HG03342 (cell line): ENCODE measurements at regions not wholly inside any gene's neighbourhood (a gene's known extent, or its start where the extent isn't known, plus 50 kb on each side); places are given as distances from the start of the nearest gene placed in this dataset.
"Not testable (repeated sequence)": the region's sequence is repeated elsewhere in the genome, so short reads cannot be mapped to it uniquely, and the experiment has no call there.

ENCODE experiments used
- ATAC-seq: cut with Tn5 transposase; IDR thresholded peaks from one replicate; pipeline ENCODE4 v1.9.1; 2021; ENCODE audit warnings: mild to moderate bottlenecking, moderate library complexity; ENCODE audit not compliant: unreplicated experiment

DNA sequence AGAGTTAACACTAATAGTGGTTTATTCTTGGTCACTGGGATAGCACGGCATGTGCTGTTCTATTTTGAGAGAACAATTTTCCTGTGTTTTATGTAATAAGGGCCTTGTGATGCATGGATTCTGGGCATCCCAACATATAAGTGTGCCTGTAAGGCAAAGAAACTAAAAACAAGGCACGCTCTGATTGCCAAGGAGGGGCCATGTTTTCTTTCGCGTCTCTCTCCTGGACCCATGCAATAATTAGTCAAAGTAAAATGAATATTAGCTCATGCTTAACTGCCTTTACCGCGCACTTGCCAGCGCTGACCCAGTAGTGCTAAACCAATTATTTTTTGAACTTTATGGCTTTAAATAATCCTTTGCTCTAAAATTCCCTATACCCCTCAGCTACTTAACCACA, 140.9 kb downstream of the PSAT1 start:
- no peak for ATAC-seq

DNA sequence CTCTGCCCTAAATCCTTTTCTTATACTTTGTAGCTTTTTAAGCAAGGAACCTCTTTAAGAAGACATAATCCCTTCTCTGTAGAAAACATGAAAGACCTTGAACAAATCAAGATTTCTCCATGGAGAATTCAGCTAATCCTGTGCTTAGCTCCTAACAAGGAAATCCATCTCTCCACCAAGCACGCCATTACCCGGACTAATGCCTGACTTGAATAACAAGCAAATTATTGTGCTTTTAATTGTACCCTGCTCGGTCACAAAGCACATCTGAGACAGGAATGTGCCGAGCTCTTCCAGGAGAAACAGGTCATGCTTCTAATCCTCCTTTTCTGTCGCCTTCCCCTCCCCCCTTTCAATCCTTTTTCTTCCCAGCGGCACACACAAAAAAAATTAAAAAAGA, 141.3 kb downstream of the PSAT1 start:
- no peak for ATAC-seq

GRCh38 chr9:78438780-78439179, 141.9 kb downstream of the PSAT1 start:
- ATAC-seq: no peak

DNA sequence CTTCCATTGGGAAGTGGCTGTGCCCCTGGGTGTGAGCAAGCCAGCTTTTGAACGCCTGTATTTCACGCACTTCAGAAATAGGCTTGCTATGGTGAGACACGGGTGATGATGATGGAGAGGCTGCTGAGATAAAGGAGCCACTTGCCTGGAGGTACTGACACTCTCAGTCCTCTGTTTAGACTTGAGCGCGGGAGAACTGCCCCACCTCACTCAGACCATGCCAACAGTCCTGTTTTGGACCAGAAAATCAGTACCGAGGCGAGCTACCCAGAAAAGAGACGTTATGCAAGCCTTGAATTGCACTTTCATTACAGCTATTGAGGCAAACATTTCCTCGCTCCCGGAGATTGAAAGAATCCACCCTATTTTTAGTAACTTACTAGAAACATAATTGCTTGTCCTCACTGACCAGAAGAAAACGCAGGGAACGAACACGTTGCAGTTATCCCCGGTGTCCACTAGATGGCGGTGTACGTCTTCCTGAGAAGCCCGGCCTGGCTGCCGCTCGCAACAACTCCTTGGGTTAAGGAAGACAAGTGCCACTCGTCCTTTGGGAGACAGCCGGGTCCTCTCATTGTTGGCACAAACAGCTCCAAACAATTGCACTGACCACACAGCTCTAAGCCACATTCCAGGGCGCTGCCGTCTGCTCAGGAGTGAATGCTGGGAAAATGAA, 142.4 kb downstream of the PSAT1 start:
- peak; percentile 82 for ATAC-seq

- no peak for ATAC-seq
Measured at GRCh38 chr9:78439866-78440830, 143.2 kb downstream of the PSAT1 start.

GRCh38 chr9:78441396-78441795, 144.5 kb downstream of the PSAT1 start:
- ATAC-seq: no peak

- no peak for ATAC-seq
Measured at GRCh38 chr9:78441822-78442431, 145.0 kb downstream of the PSAT1 start.

- ATAC-seq: not testable (repeated sequence)
Measured at GRCh38 chr9:78442577-78442976, 145.7 kb downstream of the PSAT1 start.

GRCh38 chr9:78443946-78444345, 147.0 kb downstream of the PSAT1 start:
- no peak for ATAC-seq

GRCh38 chr9:78448960-78449673, 152.2 kb downstream of the PSAT1 start:
- ATAC-seq: no peak

- ATAC-seq: no peak
Measured at GRCh38 chr9:78453450-78453849, 156.5 kb downstream of the PSAT1 start.

GRCh38 chr9:78462611-78463010, 165.7 kb downstream of the PSAT1 start:
- ATAC-seq: no peak

- ATAC-seq: no peak
Measured at GRCh38 chr9:78463750-78464149, 166.8 kb downstream of the PSAT1 start.

- ATAC-seq: no peak
Measured at GRCh38 chr9:78468231-78468630, 171.3 kb downstream of the PSAT1 start.

- ATAC-seq: no peak
Measured at GRCh38 chr9:78468974-78469576, 172.2 kb downstream of the PSAT1 start.

GRCh38 chr9:78470216-78470615, 173.3 kb downstream of the PSAT1 start:
- no peak for ATAC-seq

DNA sequence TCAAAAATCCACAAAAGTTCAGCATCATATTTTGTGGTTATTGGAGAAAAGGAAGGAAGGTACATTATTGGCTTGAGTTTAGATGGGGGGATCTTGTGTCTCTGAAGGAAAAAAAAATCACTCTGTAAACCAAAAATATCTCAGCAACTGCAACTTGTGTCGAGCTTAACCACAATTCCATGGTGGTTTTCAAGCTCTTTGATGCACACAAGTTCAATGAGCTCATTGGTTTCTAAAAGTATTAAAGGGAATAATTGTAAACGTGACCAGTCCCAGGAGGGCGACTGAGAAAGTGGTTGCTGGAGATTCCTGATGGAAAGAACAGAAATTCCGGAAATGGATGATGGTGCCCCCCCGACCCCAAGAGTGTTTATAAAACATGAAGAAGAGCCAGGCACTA, 173.8 kb downstream of the PSAT1 start:
- ATAC-seq: no peak

- no peak for ATAC-seq
Measured at GRCh38 chr9:78472111-78472510, 175.2 kb downstream of the PSAT1 start.

DNA sequence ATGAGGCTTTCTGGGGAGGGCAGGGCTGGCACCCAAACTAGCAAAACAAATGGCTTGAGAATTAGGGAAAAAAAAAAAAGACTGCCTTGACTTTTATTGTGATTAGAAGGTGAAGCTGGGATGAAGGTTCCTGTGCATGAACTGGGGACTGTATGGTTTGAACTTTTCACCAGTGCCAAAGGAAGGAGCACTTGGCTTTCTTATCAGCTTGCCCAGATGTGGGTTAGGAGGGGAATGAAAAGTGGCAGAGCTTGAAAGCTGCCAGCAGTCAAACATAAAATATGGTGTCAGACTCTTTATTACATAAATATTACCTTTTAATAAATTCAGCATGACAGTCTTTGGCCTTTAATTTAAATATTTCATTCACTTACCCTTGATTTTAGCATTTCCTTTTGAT, 182.5 kb downstream of the PSAT1 start:
- ATAC-seq: no peak

DNA sequence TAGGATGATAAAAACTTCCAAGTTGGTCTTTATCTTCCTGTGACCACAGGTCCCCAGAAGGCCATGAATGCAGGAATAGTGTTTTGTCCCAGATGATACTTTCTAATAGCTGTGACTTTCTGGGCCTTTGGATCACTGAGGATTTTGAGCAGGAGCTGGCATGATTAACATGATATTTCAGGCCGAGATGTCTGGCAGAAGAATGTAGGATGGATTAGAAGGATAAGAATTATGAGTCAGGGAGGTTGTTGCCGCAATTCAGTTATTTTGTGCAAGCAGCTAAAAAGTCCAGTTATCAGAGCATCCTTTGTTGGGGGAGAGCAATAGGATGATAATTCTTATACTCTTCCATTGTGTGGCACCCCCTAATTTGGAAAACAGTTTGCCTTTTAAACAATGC, 189.7 kb downstream of the PSAT1 start:
- no peak for ATAC-seq

DNA sequence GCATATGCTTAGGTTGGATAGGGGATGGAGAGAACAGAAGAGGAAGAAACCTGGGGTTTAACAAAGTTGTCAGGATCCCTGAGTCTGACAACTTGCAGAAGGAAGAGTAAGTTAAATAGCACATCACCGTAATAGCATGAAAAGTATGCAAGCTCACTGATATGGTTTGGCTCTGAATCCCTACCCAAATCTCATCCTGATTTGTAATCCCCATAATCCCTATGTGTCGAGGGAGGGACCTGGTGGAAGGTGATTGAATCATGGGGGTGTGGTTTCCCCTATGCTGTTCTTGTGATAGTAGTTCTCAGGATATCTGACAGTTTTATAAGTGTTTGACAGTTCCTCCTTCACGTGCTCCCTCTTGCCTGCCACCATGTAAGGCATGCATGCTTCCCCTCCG, 193.3 kb downstream of the PSAT1 start:
- no peak for ATAC-seq
